PC-9 (cell line): ENCODE measurements at regions not wholly inside any gene's neighbourhood (a gene's known extent, or its start where the extent isn't known, plus 50 kb on each side); places are given as distances from the start of the nearest gene placed in this dataset.

Source experiments
- BruUV-seq: library from RNA; stranded (reverse); fragments of 400-500 nt; replicated peaks from 2 replicates; lab custom pipeline; 2021; lab: Mats Ljungman, UMichigan
- CTCF ChIA-PET: fragments of 300-600 bp; sonication (Branson Sonifier 250); formaldehyde crosslinking; loops from one replicate; lab custom pipeline; 2022; ENCODE audit warnings: antibody characterized with exemption; lab: Charles Lee
- POLR2A ChIA-PET: fragments of 300-600 bp; sonication (Branson Sonifier 250); formaldehyde crosslinking; loops from one replicate; lab custom pipeline; 2022; ENCODE audit warnings: antibody characterized with exemption; ENCODE audit not compliant: unreplicated experiment; lab: Charles Lee
- DNase-seq, 2 experiments: peaks; one replicate each; pipeline versions ENCODE4 v3.0.0 to v3.0.0-alpha.2; 2015 to 2022; ENCODE audit warnings: mixed read lengths in 1 of 2
- H2AFZ ChIP-seq: fragments of 200-600 bp; sonication (generic); 2 replicates; pipeline ENCODE4 v1.8.1; 2017; ENCODE audit warnings: antibody characterized with exemption
- H3F3A ChIP-seq: fragments of 200-600 bp; sonication (generic); 2 replicates; pipeline ENCODE4 v1.8.1; 2017; ENCODE audit warnings: antibody characterized with exemption, mild to moderate bottlenecking, low read depth; ENCODE audit not compliant: insufficient read depth
- H3K27ac ChIP-seq: fragments of 200-600 bp; sonication (generic); 2 replicates; pipeline ENCODE4 v1.6.1; 2016; ENCODE audit warnings: mixed run types
- H3K27me3 ChIP-seq: fragments of 200-600 bp; sonication (generic); 2 replicates; pipeline ENCODE4 v1.6.1; 2016; ENCODE audit warnings: low read depth, mixed run types; ENCODE audit not compliant: insufficient read depth
- H3K36me3 ChIP-seq: fragments of 200-600 bp; sonication (generic); 2 replicates; pipeline ENCODE4 v1.6.1; 2016; ENCODE audit warnings: low read depth, mixed run types
- H3K4me1 ChIP-seq: fragments of 200-600 bp; sonication (generic); replicated peaks from 2 replicates; pipeline ENCODE4 v1.6.1; 2016; ENCODE audit warnings: mixed run types; ENCODE audit not compliant: insufficient read depth
- H3K4me2 ChIP-seq: fragments of 200-600 bp; sonication (generic); 2 replicates; pipeline ENCODE4 v1.6.1; 2017; ENCODE audit warnings: mixed run types
- H3K4me3 ChIP-seq: fragments of 200-600 bp; sonication (generic); 2 replicates; pipeline ENCODE4 v1.6.1; 2016; ENCODE audit warnings: mixed run types
- H3K79me2 ChIP-seq: fragments of 200-600 bp; sonication (generic); 2 replicates; pipeline ENCODE4 v1.6.1; 2017; ENCODE audit warnings: low read depth, mixed run types
- H3K9me2 ChIP-seq: fragments of 200-600 bp; sonication (generic); 2 replicates; pipeline ENCODE4 v1.8.1; 2017; ENCODE audit warnings: mild to moderate bottlenecking; ENCODE audit not compliant: insufficient read depth
- H3K9me3 ChIP-seq: fragments of 200-600 bp; sonication (generic); 2 replicates; pipeline ENCODE4 v1.8.1; 2016; ENCODE audit warnings: low read depth; ENCODE audit not compliant: insufficient read depth
- H4K20me1 ChIP-seq: fragments of 200-600 bp; sonication (generic); 2 replicates; pipeline ENCODE4 v1.8.1; 2017; ENCODE audit not compliant: insufficient read depth
- CTCF ChIP-seq: fragments of 200-600 bp; sonication (generic); conservative IDR thresholded peaks from 2 replicates; pipeline ENCODE4 v1.6.1; 2017; ENCODE audit warnings: mixed run types, antibody characterized with exemption, mild to moderate bottlenecking, moderate library complexity
- EZH2 ChIP-seq: fragments of 200-600 bp; sonication (generic); IDR thresholded peaks from 2 replicates; pipeline ENCODE4 v1.8.0; 2017; ENCODE audit warnings: antibody characterized with exemption, low read depth
- intact Hi-C: fragments of 100-400 bp; cut with micrococcal nuclease; formaldehyde crosslinking; loops from one replicate; pipeline ENCODE4 v1.10.0; 2022; ENCODE audit not compliant: unreplicated experiment

GRCh38 chr14:83126076-83126475 lies 1592.4 kb upstream of the SEL1L start:
- no TSS peak for BruUV-seq
- H3K4me2 ChIP-seq: no peak overlapping the region
- H3K9me2 ChIP-seq: no peaks in the 10 kb centered on the region
- H3K4me1 ChIP-seq: no peaks in the 10 kb centered on the region
- no peak overlapping the region for H3K27ac ChIP-seq
- no peak overlapping the region for H2AFZ ChIP-seq
- no peaks in the 10 kb centered on the region for H3K9me3 ChIP-seq
- H3K27me3 ChIP-seq: no peaks in the 10 kb centered on the region
- POLR2A ChIA-PET: no interaction called here
- no peak for DNase-seq
- no peaks in the 10 kb centered on the region for H3F3A ChIP-seq
- no peaks in the 10 kb centered on the region for H3K79me2 ChIP-seq
- TF ChIP-seq EZH2: no peak
- no peak for TF ChIP-seq CTCF
- H3K36me3 ChIP-seq: no peaks in the 10 kb centered on the region
- intact Hi-C loops: no loop called here
- no peak overlapping the region for H3K4me3 ChIP-seq
- no peaks in the 10 kb centered on the region for H4K20me1 ChIP-seq
- CTCF ChIA-PET: no interaction called here

GRCh38 chr14:83128783-83129182 lies 1595.1 kb upstream of the SEL1L start:
- no peak overlapping the region for H2AFZ ChIP-seq
- intact Hi-C loops: no loop called here
- TF ChIP-seq EZH2: no peak
- TF ChIP-seq CTCF: no peak
- H3K9me3 ChIP-seq: no peaks in the 10 kb centered on the region
- H3K4me1 ChIP-seq: no peaks in the 10 kb centered on the region
- H3K9me2 ChIP-seq: no peaks in the 10 kb centered on the region
- ChIA-PET POLR2A (no interaction called here), CTCF (no interaction called here)
- H3F3A ChIP-seq: no peaks in the 10 kb centered on the region
- H3K27me3 ChIP-seq: no peaks in the 10 kb centered on the region
- BruUV-seq: no TSS peak
- DNase-seq: no peak
- no peaks in the 10 kb centered on the region for H4K20me1 ChIP-seq
- H3K27ac ChIP-seq: no peak overlapping the region
- H3K79me2 ChIP-seq: no peaks in the 10 kb centered on the region
- H3K4me2 ChIP-seq: no peak overlapping the region
- H3K36me3 ChIP-seq: no peaks in the 10 kb centered on the region
- no peak overlapping the region for H3K4me3 ChIP-seq

GRCh38 chr14:83129496-83129895 lies 1595.8 kb upstream of the SEL1L start:
- no peaks in the 10 kb centered on the region for H3K9me3 ChIP-seq
- no peaks in the 10 kb centered on the region for H3K27me3 ChIP-seq
- H3F3A ChIP-seq: no peaks in the 10 kb centered on the region
- H3K27ac ChIP-seq: no peak overlapping the region
- no peak overlapping the region for H3K4me2 ChIP-seq
- no peak for TF ChIP-seq CTCF
- no peak for TF ChIP-seq EZH2
- BruUV-seq: no TSS peak
- no peaks in the 10 kb centered on the region for H3K79me2 ChIP-seq
- H3K9me2 ChIP-seq: no peaks in the 10 kb centered on the region
- H2AFZ ChIP-seq: no peak overlapping the region
- no peak for DNase-seq
- H3K4me3 ChIP-seq: no peak overlapping the region
- no peaks in the 10 kb centered on the region for H3K36me3 ChIP-seq
- ChIA-PET CTCF (no interaction called here), POLR2A (no interaction called here)
- intact Hi-C loops: no loop called here
- no peaks in the 10 kb centered on the region for H3K4me1 ChIP-seq
- no peaks in the 10 kb centered on the region for H4K20me1 ChIP-seq
